ENCODE measurements at regions not wholly inside any gene's neighbourhood (a gene's known extent, or its start where the extent isn't known, plus 50 kb on each side); places are given as distances from the start of the nearest gene placed in this dataset.

GRCh38 chr7:41152179-41152678 lies 550.7 kb downstream of the INHBA start:
- Histone ChIP-seq H3K27ac (no peak overlapping the region), H3K9me3 (no peaks in the 10 kb centered on the region), H3K4me3 (no peak overlapping the region), H3K4me1 (no peaks in the 10 kb centered on the region), H3K27me3 (no peaks in the 10 kb centered on the region), H3K36me3 (ENCODE audit: low read depth, missing control alignments) (no peaks in the 10 kb centered on the region)
- WGBS, 2 donors: 88 to 93% methylated on average over 4 of the region's 4 CpGs
- TF ChIP-seq CTCF (IDR thresholded peaks at IDR 0.05) (no peak), POLR2A (IDR thresholded peaks at IDR 0.05) (no peak)
- intact Hi-C loops (cut with DNase I; ENCODE audit: low total_unique reads): no loop called here
- no peak for DNase-seq

GRCh38 chr7:41149576-41149975 lies 553.3 kb downstream of the INHBA start:
- 45 to 78% methylated on average over 6 to 16 of the region's 16 CpGs for WGBS, 2 donors
- no peak overlapping the region for H3K27ac ChIP-seq
- H3K27me3 ChIP-seq: no peaks in the 10 kb centered on the region
- H3K4me3 ChIP-seq: peak overlapping the region; percentile 39 to 40
- intact Hi-C loops (cut with DNase I; ENCODE audit: low total_unique reads): no loop called here
- H3K4me1 ChIP-seq: no peaks in the 10 kb centered on the region
- H3K9me3 ChIP-seq: no peaks in the 10 kb centered on the region
- H3K36me3 ChIP-seq (ENCODE audit: low read depth, missing control alignments): no peaks in the 10 kb centered on the region
- TF ChIP-seq POLR2A (IDR thresholded peaks at IDR 0.05) (no peak), CTCF (IDR thresholded peaks at IDR 0.05) (no peak)
- DNase-seq: peak; percentile 60

GRCh38 chr7:41148521-41148951 lies 554.4 kb downstream of the INHBA start:
- Histone ChIP-seq H3K4me1 (no peaks in the 10 kb centered on the region), H3K27ac (no peak overlapping the region), H3K9me3 (no peaks in the 10 kb centered on the region), H3K4me3 (no peak overlapping the region), H3K36me3 (ENCODE audit: low read depth, missing control alignments) (no peaks in the 10 kb centered on the region), H3K27me3 (no peaks in the 10 kb centered on the region)
- no peak for DNase-seq
- intact Hi-C loops (cut with DNase I; ENCODE audit: low total_unique reads): no loop called here
- TF ChIP-seq POLR2A (IDR thresholded peaks at IDR 0.05): no peak
- WGBS, 2 donors: 41 to 79% methylated on average over 1 of the region's 1 CpG

- Histone ChIP-seq H3K4me3 (no peak overlapping the region), H3K9me3 (no peaks in the 10 kb centered on the region), H3K27ac (no peak overlapping the region), H3K27me3 (no peaks in the 10 kb centered on the region), H3K36me3 (ENCODE audit: low read depth, missing control alignments) (no peaks in the 10 kb centered on the region), H3K4me1 (no peaks in the 10 kb centered on the region)
- no peak for DNase-seq
- WGBS, 2 donors: 71 to 85% methylated on average over 3 of the region's 3 CpGs
- intact Hi-C loops (cut with DNase I; ENCODE audit: low total_unique reads): no loop called here
- TF ChIP-seq POLR2A (IDR thresholded peaks at IDR 0.05): no peak
- TF ChIP-seq CTCF (IDR thresholded peaks at IDR 0.05): no peak
Measured at GRCh38 chr7:41147606-41148485, 555.0 kb downstream of the INHBA start.

GRCh38 chr7:41146429-41146828 lies 556.5 kb downstream of the INHBA start:
- WGBS, 2 donors: 96 to 98% methylated on average over 3 of the region's 3 CpGs
- DNase-seq: no peak
- Histone ChIP-seq H3K27ac (no peak overlapping the region), H3K27me3 (no peaks in the 10 kb centered on the region), H3K4me3 (no peak overlapping the region), H3K36me3 (ENCODE audit: low read depth, missing control alignments) (no peaks in the 10 kb centered on the region), H3K4me1 (no peaks in the 10 kb centered on the region), H3K9me3 (no peaks in the 10 kb centered on the region)
- intact Hi-C loops (cut with DNase I; ENCODE audit: low total_unique reads): no loop called here
- TF ChIP-seq POLR2A (IDR thresholded peaks at IDR 0.05): no peak
- no peak for TF ChIP-seq CTCF (IDR thresholded peaks at IDR 0.05)
